HCT116 (cell line): ENCODE measurements at regions not wholly inside any gene's neighbourhood (a gene's known extent, or its start where the extent isn't known, plus 50 kb on each side); places are given as distances from the start of the nearest gene placed in this dataset.

Source experiments
- ATAC-seq: fragments of 200-7000 bp; cut with Tn5 transposase; 2 replicates; pipeline ENCODE4 v1.9.1; 2020; ENCODE audit warnings: mild to moderate bottlenecking, moderate library complexity
- BruUV-seq: library from RNA; stranded (reverse); fragments of 400-500 nt; replicated peaks from 2 replicates; lab custom pipeline; 2021; lab: Mats Ljungman, UMichigan
- CTCF ChIA-PET: fragments of 300-600 bp; sonication (Branson Sonifier 250); formaldehyde crosslinking; loops from one replicate; lab custom pipeline; 2021; ENCODE audit warnings: antibody characterized with exemption; lab: Charles Lee
- POLR2A ChIA-PET: fragments of 300-600, 350-600 bp; sonication (Branson Sonifier 250); formaldehyde crosslinking; loops from one replicate; lab custom pipeline; 2021; ENCODE audit warnings: antibody characterized with exemption; lab: Charles Lee
- RAD21 ChIA-PET, 2 experiments: fragments of 300-600 bp; sonication (Branson Sonifier 250); formaldehyde crosslinking; loops; one replicate each; lab custom pipeline; 2023; ENCODE audit warnings: low total read pairs in 2 of 2; ENCODE audit not compliant: uncharacterized antibody in 2 of 2, unreplicated experiment in 2 of 2, low non-redundant PET in 1 of 2; lab: Charles Lee
- DNase-seq: peaks from one replicate; pipeline ENCODE4 v3.0.0-alpha.2; 2010; ENCODE audit warnings: low read depth, low spot score
- H2AFZ ChIP-seq: fragments of 200-600 bp; shearing (Covaris generic), sonication (generic); 2 replicates; pipeline ENCODE4 v1.6.1; 2017; ENCODE audit warnings: low read depth, mixed run types, mixed read lengths, antibody characterized with exemption, low read length; ENCODE audit not compliant: poor library complexity, severe bottlenecking
- H3K27ac ChIP-seq: 2 replicates; pipeline ENCODE4 v1.5.1; 2012; ENCODE audit warnings: low read depth, low read length
- H3K27me3 ChIP-seq: fragments of 200-600 bp; sonication (generic); 2 replicates; pipeline ENCODE4 v1.6.1; 2016; ENCODE audit warnings: mixed run types, low read length, mixed read lengths; ENCODE audit not compliant: insufficient read depth
- H3K36me3 ChIP-seq, 2 experiments: fragments of 200-500 bp in 1 of 2; fragments of 200-600 bp in 1 of 2; sonication (Bioruptor generic) in 1 of 2; sonication (generic) in 1 of 2; 2 replicates each; pipeline versions ENCODE4 v1.5.1 to v1.6.1; 2014 to 2016; ENCODE audit warnings: low read length in 2 of 2, inconsistent platforms in 1 of 2, mixed read lengths in 1 of 2, mixed run types in 1 of 2; ENCODE audit not compliant: insufficient read depth in 2 of 2, control insufficient read depth in 1 of 2
- H3K4me1 ChIP-seq, 2 experiments: fragments of 200-600 bp in 1 of 2; sonication (generic) in 1 of 2; 2 replicates each; pipeline versions ENCODE4 v1.5.1 to v1.6.1; 2012 to 2017; ENCODE audit warnings: low read length in 2 of 2, inconsistent platforms in 1 of 2, mild to moderate bottlenecking in 1 of 2, mixed read lengths in 1 of 2, mixed run types in 1 of 2, moderate library complexity in 1 of 2; ENCODE audit not compliant: insufficient read depth in 2 of 2, control insufficient read depth in 1 of 2
- H3K4me2 ChIP-seq: fragments of 200-600 bp; sonication (generic); 2 replicates; pipeline ENCODE4 v1.6.1; 2017; ENCODE audit warnings: mixed run types, low read length, mixed read lengths
- H3K4me3 ChIP-seq, 2 experiments: fragments of 200-600 bp in 1 of 2; sonication (generic) in 1 of 2; replicated peaks in 1 of 2; 2 replicates each; pipeline ENCODE4 v1.5.1; 2011 to 2016; ENCODE audit warnings: low read length in 2 of 2, control low read depth in 1 of 2, low read depth in 1 of 2, mild to moderate bottlenecking in 1 of 2, mixed read lengths in 1 of 2, mixed run types in 1 of 2
- H3K79me2 ChIP-seq: fragments of 200-600 bp; sonication (generic); 2 replicates; pipeline ENCODE4 v1.6.1; 2017; ENCODE audit warnings: mild to moderate bottlenecking, mixed run types, low read length, moderate library complexity, mixed read lengths; ENCODE audit not compliant: insufficient read depth
- H3K9ac ChIP-seq: fragments of 200-600 bp; sonication (generic); 2 replicates; pipeline ENCODE4 v1.6.1; 2016; ENCODE audit warnings: low read length, mixed read lengths
- H3K9me2 ChIP-seq: fragments of 200-600 bp; sonication (generic), shearing (Covaris generic); 2 replicates; pipeline ENCODE4 v1.6.1; 2017; ENCODE audit warnings: mixed run types, mild to moderate bottlenecking, moderate library complexity; ENCODE audit not compliant: insufficient read depth
- H3K9me3 ChIP-seq, 2 experiments: fragments of 200-500 bp in 1 of 2; fragments of 200-600 bp in 1 of 2; sonication (Bioruptor generic) in 1 of 2; sonication (generic) in 1 of 2; 2 replicates each; pipeline ENCODE4 v1.6.1; 2014 to 2017; ENCODE audit warnings: low read length in 2 of 2, mixed read lengths in 2 of 2, inconsistent platforms in 1 of 2, low read depth in 1 of 2, mild to moderate bottlenecking in 1 of 2, mixed run types in 1 of 2, moderate library complexity in 1 of 2; ENCODE audit not compliant: control insufficient read depth in 1 of 2, insufficient read depth in 1 of 2
- H4K20me1 ChIP-seq: fragments of 200-600 bp; sonication (generic), shearing (Covaris generic); 2 replicates; pipeline ENCODE4 v1.6.1; 2017; ENCODE audit warnings: mixed run types, mild to moderate bottlenecking, moderate library complexity; ENCODE audit not compliant: insufficient read depth
- CBX3 ChIP-seq: IDR thresholded peaks from 2 replicates; pipeline ENCODE4 v1.6.1; 2012; ENCODE audit warnings: low read depth
- ELF1 ChIP-seq: IDR thresholded peaks from 2 replicates; pipeline ENCODE4 v1.6.1; 2012; ENCODE audit warnings: low read depth, borderline replicate concordance
- POLR2A ChIP-seq: IDR thresholded peaks from 2 replicates; pipeline ENCODE4 v1.7.0; 2011; ENCODE audit warnings: borderline replicate concordance; ENCODE audit not compliant: insufficient read depth, insufficient read length; ENCODE audit errors: extremely low read depth
- SP1 ChIP-seq: IDR thresholded peaks from 2 replicates; pipeline ENCODE4 v1.6.1; 2012; ENCODE audit warnings: low read depth
- SRF ChIP-seq: IDR thresholded peaks from 2 replicates; pipeline ENCODE4 v1.6.1; 2012; ENCODE audit warnings: low read depth
- YY1 ChIP-seq: IDR thresholded peaks from 2 replicates; pipeline ENCODE4 v1.6.1; 2011; ENCODE audit warnings: low read length, low read depth, moderate library complexity, mild to moderate bottlenecking; ENCODE audit not compliant: insufficient replicate concordance; ENCODE audit errors: extremely low read depth
- ZFX ChIP-seq: fragments of 450-650 bp; IDR thresholded peaks from 2 replicates; pipeline ENCODE4 v1.6.1; 2017
- ZNF274 ChIP-seq: fragments of 200-500 bp; sonication (Bioruptor generic); IDR thresholded peaks from 2 replicates; pipeline ENCODE4 v1.6.1; 2014; ENCODE audit warnings: mild to moderate bottlenecking, low read depth, low read length, inconsistent platforms
- intact Hi-C: fragments of 100-400 bp; cut with micrococcal nuclease; formaldehyde crosslinking; loops from 2 replicates; pipeline ENCODE4 v1.10.0; 2022
- TF ChIP-seq, protein P1 (sequence below): IDR thresholded peaks from 2 replicates; pipeline ENCODE4 v1.6.1; 2012; ENCODE audit warnings: low read depth
- TF ChIP-seq, protein P2 (sequence below), 3 experiments: fragments of 200-600 bp in 1 of 3; sonication (generic) in 1 of 3; IDR thresholded peaks in 2 of 3; conservative IDR thresholded peaks in 1 of 3; 2 replicates each; pipeline ENCODE4 v1.5.1; 2012 to 2017; ENCODE audit warnings: low read depth in 2 of 3, low read length in 2 of 3, antibody characterized with exemption in 1 of 3, borderline replicate concordance in 1 of 3, control low read depth in 1 of 3, mild to moderate bottlenecking in 1 of 3, mixed read lengths in 1 of 3, mixed run types in 1 of 3, moderate library complexity in 1 of 3; ENCODE audit not compliant: insufficient read depth in 1 of 3
- TF ChIP-seq, protein P3 (sequence below): IDR thresholded peaks from 2 replicates; pipeline ENCODE4 v1.6.1; 2012

DNA sequence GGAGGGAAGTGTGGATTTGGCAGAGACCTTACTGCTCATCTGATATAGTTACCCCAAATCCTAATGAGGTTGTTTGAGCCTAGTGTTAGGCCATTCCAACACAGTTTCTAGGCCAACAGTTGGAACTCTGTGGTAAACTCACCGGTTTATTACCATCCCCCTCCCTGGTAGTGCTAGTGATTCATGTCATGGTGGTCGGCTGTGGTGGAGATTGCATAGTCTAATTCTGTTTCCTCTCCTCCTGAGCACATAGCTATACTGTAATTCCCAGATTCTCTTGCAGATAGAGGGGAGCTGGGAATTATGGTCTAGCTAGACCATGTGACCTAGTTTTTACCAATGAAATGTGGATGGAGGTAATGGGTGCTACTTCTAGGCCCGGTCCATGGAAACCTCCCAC is 123.7 kb upstream of the KIF26B start:
- ChIA-PET POLR2A (no interaction called here), CTCF (no interaction called here), RAD21 (no interaction called here)
- no peaks in the 10 kb centered on the region for H3K36me3 ChIP-seq
- H3K79me2 ChIP-seq: no peaks in the 10 kb centered on the region
- no peaks in the 10 kb centered on the region for H3K4me1 ChIP-seq
- no peaks in the 10 kb centered on the region for H3K9me3 ChIP-seq
- no peaks in the 10 kb centered on the region for H4K20me1 ChIP-seq
- H3K27me3 ChIP-seq: no peaks in the 10 kb centered on the region
- DNase-seq (no peak), ATAC-seq (no peak)
- H3K4me2 ChIP-seq: no peak overlapping the region
- no peak overlapping the region for H3K27ac ChIP-seq
- H3K9me2 ChIP-seq: no peaks in the 10 kb centered on the region
- no peak overlapping the region for H3K9ac ChIP-seq
- no peak overlapping the region for H2AFZ ChIP-seq
- no TSS peak for BruUV-seq
- intact Hi-C loops: no loop called here
- H3K4me3 ChIP-seq: no peak overlapping the region
- TF ChIP-seq POLR2A (no peak), ELF1 (no peak), CBX3 (no peak), ZNF274 (no peak)
- TF ChIP-seq, protein P1, sequence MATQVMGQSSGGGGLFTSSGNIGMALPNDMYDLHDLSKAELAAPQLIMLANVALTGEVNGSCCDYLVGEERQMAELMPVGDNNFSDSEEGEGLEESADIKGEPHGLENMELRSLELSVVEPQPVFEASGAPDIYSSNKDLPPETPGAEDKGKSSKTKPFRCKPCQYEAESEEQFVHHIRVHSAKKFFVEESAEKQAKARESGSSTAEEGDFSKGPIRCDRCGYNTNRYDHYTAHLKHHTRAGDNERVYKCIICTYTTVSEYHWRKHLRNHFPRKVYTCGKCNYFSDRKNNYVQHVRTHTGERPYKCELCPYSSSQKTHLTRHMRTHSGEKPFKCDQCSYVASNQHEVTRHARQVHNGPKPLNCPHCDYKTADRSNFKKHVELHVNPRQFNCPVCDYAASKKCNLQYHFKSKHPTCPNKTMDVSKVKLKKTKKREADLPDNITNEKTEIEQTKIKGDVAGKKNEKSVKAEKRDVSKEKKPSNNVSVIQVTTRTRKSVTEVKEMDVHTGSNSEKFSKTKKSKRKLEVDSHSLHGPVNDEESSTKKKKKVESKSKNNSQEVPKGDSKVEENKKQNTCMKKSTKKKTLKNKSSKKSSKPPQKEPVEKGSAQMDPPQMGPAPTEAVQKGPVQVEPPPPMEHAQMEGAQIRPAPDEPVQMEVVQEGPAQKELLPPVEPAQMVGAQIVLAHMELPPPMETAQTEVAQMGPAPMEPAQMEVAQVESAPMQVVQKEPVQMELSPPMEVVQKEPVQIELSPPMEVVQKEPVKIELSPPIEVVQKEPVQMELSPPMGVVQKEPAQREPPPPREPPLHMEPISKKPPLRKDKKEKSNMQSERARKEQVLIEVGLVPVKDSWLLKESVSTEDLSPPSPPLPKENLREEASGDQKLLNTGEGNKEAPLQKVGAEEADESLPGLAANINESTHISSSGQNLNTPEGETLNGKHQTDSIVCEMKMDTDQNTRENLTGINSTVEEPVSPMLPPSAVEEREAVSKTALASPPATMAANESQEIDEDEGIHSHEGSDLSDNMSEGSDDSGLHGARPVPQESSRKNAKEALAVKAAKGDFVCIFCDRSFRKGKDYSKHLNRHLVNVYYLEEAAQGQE: no peak
- TF ChIP-seq, all 23 proteins: peak for 0

DNA sequence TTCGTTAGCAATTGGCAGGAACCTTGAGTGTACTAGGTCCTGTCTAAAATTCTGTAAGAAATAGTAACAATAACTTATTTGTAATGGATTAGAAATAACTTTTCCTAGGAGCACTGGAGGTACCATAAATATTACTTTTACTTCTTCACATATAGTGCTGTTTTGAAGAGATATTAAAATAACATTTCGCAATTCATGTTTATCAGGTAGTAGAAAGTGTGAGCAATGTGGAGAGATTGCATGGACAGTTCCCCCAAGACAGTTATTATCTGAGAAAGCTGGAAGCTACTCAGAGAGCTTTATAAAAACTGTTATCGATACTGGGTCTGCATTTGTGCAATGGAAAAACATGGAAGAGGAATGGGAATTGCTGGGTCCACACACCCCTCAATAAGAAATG is 128.5 kb upstream of the KIF26B start:
- H3K36me3 ChIP-seq: no peaks in the 10 kb centered on the region
- ATAC-seq (no peak), DNase-seq (no peak)
- no peak overlapping the region for H2AFZ ChIP-seq
- ChIA-PET POLR2A (no interaction called here), CTCF (interaction anchor here (1.3 kb wide), 1 partner anchor 16 kb away, joined by 4 read pairs; no protein-coding TSS in a partner anchor), RAD21 (no interaction called here)
- no peaks in the 10 kb centered on the region for H3K27me3 ChIP-seq
- no peaks in the 10 kb centered on the region for H3K4me1 ChIP-seq
- H3K9me2 ChIP-seq: no peaks in the 10 kb centered on the region
- H3K4me3 ChIP-seq: no peak overlapping the region
- no peaks in the 10 kb centered on the region for H3K9me3 ChIP-seq
- H3K79me2 ChIP-seq: no peaks in the 10 kb centered on the region
- intact Hi-C loops: no loop called here
- H4K20me1 ChIP-seq: no peaks in the 10 kb centered on the region
- H3K9ac ChIP-seq: no peak overlapping the region
- no peak overlapping the region for H3K27ac ChIP-seq
- no peak overlapping the region for H3K4me2 ChIP-seq
- BruUV-seq: no TSS peak
- no peak for TF ChIP-seq CBX3
- TF ChIP-seq, protein P2, sequence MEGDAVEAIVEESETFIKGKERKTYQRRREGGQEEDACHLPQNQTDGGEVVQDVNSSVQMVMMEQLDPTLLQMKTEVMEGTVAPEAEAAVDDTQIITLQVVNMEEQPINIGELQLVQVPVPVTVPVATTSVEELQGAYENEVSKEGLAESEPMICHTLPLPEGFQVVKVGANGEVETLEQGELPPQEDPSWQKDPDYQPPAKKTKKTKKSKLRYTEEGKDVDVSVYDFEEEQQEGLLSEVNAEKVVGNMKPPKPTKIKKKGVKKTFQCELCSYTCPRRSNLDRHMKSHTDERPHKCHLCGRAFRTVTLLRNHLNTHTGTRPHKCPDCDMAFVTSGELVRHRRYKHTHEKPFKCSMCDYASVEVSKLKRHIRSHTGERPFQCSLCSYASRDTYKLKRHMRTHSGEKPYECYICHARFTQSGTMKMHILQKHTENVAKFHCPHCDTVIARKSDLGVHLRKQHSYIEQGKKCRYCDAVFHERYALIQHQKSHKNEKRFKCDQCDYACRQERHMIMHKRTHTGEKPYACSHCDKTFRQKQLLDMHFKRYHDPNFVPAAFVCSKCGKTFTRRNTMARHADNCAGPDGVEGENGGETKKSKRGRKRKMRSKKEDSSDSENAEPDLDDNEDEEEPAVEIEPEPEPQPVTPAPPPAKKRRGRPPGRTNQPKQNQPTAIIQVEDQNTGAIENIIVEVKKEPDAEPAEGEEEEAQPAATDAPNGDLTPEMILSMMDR (IDR thresholded peaks at IDR 0.05 in 2 of 3, conservative IDR thresholded peaks at IDR 0.05 in 1 of 3; ENCODE audit: borderline replicate concordance in 1 of 3, insufficient read depth in 1 of 3, low read depth in 2 of 3, low read length in 2 of 3): no peak
- TF ChIP-seq, protein P3, sequence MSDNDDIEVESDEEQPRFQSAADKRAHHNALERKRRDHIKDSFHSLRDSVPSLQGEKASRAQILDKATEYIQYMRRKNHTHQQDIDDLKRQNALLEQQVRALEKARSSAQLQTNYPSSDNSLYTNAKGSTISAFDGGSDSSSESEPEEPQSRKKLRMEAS: no peak
- TF ChIP-seq ZNF274: no peak
- TF ChIP-seq SRF: no peak
- TF ChIP-seq YY1: no peak
- no peak for TF ChIP-seq SP1
- no peak for TF ChIP-seq ZFX
- no peak for TF ChIP-seq POLR2A
